Smooth muscle cell (in vitro differentiated cells): ENCODE measurements at regions not wholly inside any gene's neighbourhood (a gene's known extent, or its start where the extent isn't known, plus 50 kb on each side); places are given as distances from the start of the nearest gene placed in this dataset.

Source experiments
- DNase-seq: peaks from one replicate; lab custom pipeline; 2025; ENCODE audit not compliant: unreplicated experiment; lab: John Stamatoyannopoulos, UW
- H2AFZ ChIP-seq: fragments of 200-600 bp; sonication (generic); 2 replicates; pipeline ENCODE4 v1.6.0; 2016; ENCODE audit warnings: antibody characterized with exemption, low read depth, mild to moderate bottlenecking
- H3F3A ChIP-seq: fragments of 200-600 bp; sonication (generic); 2 replicates; pipeline ENCODE4 v1.6.0; 2017; ENCODE audit warnings: antibody characterized with exemption, low read depth
- H3K27ac ChIP-seq: fragments of 200-600 bp; sonication (generic); 2 replicates; pipeline ENCODE4 v1.5.1; 2016; ENCODE audit warnings: low read depth, mild to moderate bottlenecking
- H3K27me3 ChIP-seq: fragments of 200-600 bp; sonication (generic); 2 replicates; pipeline ENCODE4 v1.6.1; 2016; ENCODE audit warnings: low read depth, mild to moderate bottlenecking
- H3K36me3 ChIP-seq: fragments of 200-600 bp; sonication (generic); 2 replicates; pipeline ENCODE4 v1.5.1; 2016; ENCODE audit warnings: low read depth
- H3K4me1 ChIP-seq: fragments of 200-600 bp; sonication (generic); 2 replicates; pipeline ENCODE4 v1.5.1; 2016; ENCODE audit warnings: low read depth
- H3K4me2 ChIP-seq: fragments of 200-600 bp; sonication (generic); 2 replicates; pipeline ENCODE4 v1.6.0; 2016; ENCODE audit warnings: mild to moderate bottlenecking
- H3K4me3 ChIP-seq: fragments of 200-600 bp; sonication (generic); 2 replicates; pipeline ENCODE4 v1.5.1; 2016; ENCODE audit warnings: mild to moderate bottlenecking
- H3K79me2 ChIP-seq: fragments of 200-600 bp; sonication (generic); 2 replicates; pipeline ENCODE4 v1.6.0; 2016; ENCODE audit warnings: low read depth, mild to moderate bottlenecking
- H3K9ac ChIP-seq: fragments of 200-600 bp; sonication (generic); 2 replicates; pipeline ENCODE4 v1.6.0; 2016; ENCODE audit warnings: low read depth
- H3K9me3 ChIP-seq: fragments of 200-600 bp; sonication (generic); replicated peaks from 2 replicates; pipeline ENCODE4 v1.5.1; 2016; ENCODE audit warnings: low read depth
- H4K20me1 ChIP-seq: fragments of 200-600 bp; sonication (generic); 2 replicates; pipeline ENCODE4 v1.6.0; 2016; ENCODE audit warnings: low read depth
- CTCF ChIP-seq: fragments of 200-600 bp; sonication (generic); IDR thresholded peaks from 2 replicates; pipeline ENCODE4 v1.5.1; 2017; ENCODE audit warnings: borderline replicate concordance, mild to moderate bottlenecking, antibody characterized with exemption; ENCODE audit not compliant: insufficient read depth, poor library complexity, severe bottlenecking
- WGBS: methylation state at CpG from one replicate; pipeline ENCODE4 v1.1.7; 2016; ENCODE audit warnings: low lambda C conversion rate; 5-methylcytosine and 5-hydroxymethylcytosine counted together

- 71% methylated on average over 7 of the region's 7 CpGs for WGBS
- Histone ChIP-seq H3K4me2 (no peak overlapping the region), H2AFZ (no peak overlapping the region), H3K79me2 (no peaks in the 10 kb centered on the region), H3K27me3 (peaks cover 5% of the 10 kb centered on the region), H4K20me1 (no peaks in the 10 kb centered on the region), H3K4me1 (no peaks in the 10 kb centered on the region), H3K9me3 (no peaks in the 10 kb centered on the region), H3K27ac (peak overlapping the region; percentile 40), H3K4me3 (no peak overlapping the region), H3K9ac (no peak overlapping the region), H3K36me3 (no peaks in the 10 kb centered on the region), H3F3A (peaks cover 10% of the 10 kb centered on the region)
- no peak for TF ChIP-seq CTCF
- no peak for DNase-seq
Observed at GRCh38 chr11:112886434-112887370, 74.5 kb upstream of the NCAM1 start.

GRCh38 chr11:112889446-112889845 lies 71.8 kb upstream of the NCAM1 start:
- Histone ChIP-seq H3K9ac (no peak overlapping the region), H3K9me3 (no peaks in the 10 kb centered on the region), H3K79me2 (no peaks in the 10 kb centered on the region), H3K27ac (no peak overlapping the region), H3K4me2 (no peak overlapping the region), H4K20me1 (no peaks in the 10 kb centered on the region), H3K4me3 (no peak overlapping the region), H3K27me3 (peaks cover 20% of the 10 kb centered on the region), H3K36me3 (no peaks in the 10 kb centered on the region), H3F3A (peaks cover 10% of the 10 kb centered on the region), H3K4me1 (no peaks in the 10 kb centered on the region), H2AFZ (no peak overlapping the region)
- no peak for TF ChIP-seq CTCF
- DNase-seq: no peak
- 98% methylated on average over 3 of the region's 3 CpGs for WGBS

DNA sequence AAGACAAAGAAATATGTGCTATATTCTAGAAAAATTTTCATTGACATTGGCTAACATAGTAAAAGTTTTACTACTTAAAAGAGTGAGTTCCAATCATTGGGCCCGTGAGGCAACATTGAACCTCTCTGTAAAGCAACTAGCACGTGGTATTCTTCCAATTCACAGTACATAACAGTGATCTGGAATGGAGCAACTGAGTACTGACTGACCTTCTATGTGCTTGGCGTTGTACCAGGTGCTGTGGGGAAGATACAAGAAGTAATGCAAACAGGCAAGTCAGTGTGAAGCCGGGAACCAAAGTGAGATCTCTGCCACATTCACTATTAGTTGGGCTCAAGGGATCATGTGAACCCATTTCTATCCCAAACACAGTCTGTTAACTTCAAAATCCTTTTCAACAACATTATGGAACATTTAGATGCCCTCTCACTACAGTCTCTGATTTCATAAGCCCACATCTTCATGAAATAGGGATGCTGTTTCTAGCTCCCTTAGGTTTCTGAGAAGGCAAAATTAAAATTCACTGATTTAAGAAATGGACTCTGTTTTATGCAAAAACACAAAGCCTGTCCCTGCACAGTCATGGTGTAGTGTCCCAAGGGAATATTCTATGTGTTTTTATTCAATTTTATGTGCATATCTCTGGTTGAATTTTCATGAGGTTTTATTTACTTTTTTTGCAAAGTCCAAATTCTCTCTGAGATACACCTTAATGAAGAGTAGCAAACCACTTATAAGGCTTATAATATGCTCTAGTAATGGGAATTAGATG lies 61.8 kb upstream of the NCAM1 start:
- WGBS: 87% methylated on average over 4 of the region's 4 CpGs
- no peaks in the 10 kb centered on the region for H3K36me3 ChIP-seq
- H3K9ac ChIP-seq: no peak overlapping the region
- no peaks in the 10 kb centered on the region for H3K79me2 ChIP-seq
- H3K4me3 ChIP-seq: no peak overlapping the region
- H2AFZ ChIP-seq: no peak overlapping the region
- H3K27me3 ChIP-seq: no peaks in the 10 kb centered on the region
- H3K27ac ChIP-seq: no peak overlapping the region
- H3K4me1 ChIP-seq: peaks cover 4% of the 10 kb centered on the region
- H3F3A ChIP-seq: no peaks in the 10 kb centered on the region
- TF ChIP-seq CTCF: no peak
- H4K20me1 ChIP-seq: no peaks in the 10 kb centered on the region
- H3K9me3 ChIP-seq: no peaks in the 10 kb centered on the region
- H3K4me2 ChIP-seq: no peak overlapping the region
- no peak for DNase-seq
